ENCODE measurements at regions not wholly inside any gene's neighbourhood (a gene's known extent, or its start where the extent isn't known, plus 50 kb on each side); places are given as distances from the start of the nearest gene placed in this dataset.

GRCh38 chr10:3400348-3400747, 227.8 kb upstream of the PITRM1 start:
- Histone ChIP-seq H3K9me3 (no peaks in the 10 kb centered on the region), H3K36me3 (no peaks in the 10 kb centered on the region), H3K4me1 (no peaks in the 10 kb centered on the region), H3K27me3 (no peaks in the 10 kb centered on the region), H3K27ac (no peak overlapping the region), H3K4me3 (no peak overlapping the region)
- intact Hi-C loops (cut with DNase I; ENCODE audit: low total_unique reads), result no loop called here
- DNase-seq, result no peak
- no peak for TF ChIP-seq POLR2A (IDR thresholded peaks at IDR 0.05)
- no peak for TF ChIP-seq CTCF (IDR thresholded peaks at IDR 0.05)

- H3K4me1 ChIP-seq, result no peaks in the 10 kb centered on the region
- H3K27me3 ChIP-seq, result no peaks in the 10 kb centered on the region
- H3K9me3 ChIP-seq, result no peaks in the 10 kb centered on the region
- H3K27ac ChIP-seq, result no peak overlapping the region
- no peak overlapping the region for H3K4me3 ChIP-seq
- no peak for DNase-seq
- no peak for TF ChIP-seq CTCF (IDR thresholded peaks at IDR 0.05)
- TF ChIP-seq POLR2A (IDR thresholded peaks at IDR 0.05), result no peak
- intact Hi-C loops (cut with DNase I; ENCODE audit: low total_unique reads), result no loop called here
- H3K36me3 ChIP-seq, result no peaks in the 10 kb centered on the region
Measured at GRCh38 chr10:3399756-3400155, 227.2 kb upstream of the PITRM1 start.

GRCh38 chr10:3398825-3399646, 226.5 kb upstream of the PITRM1 start:
- Histone ChIP-seq H3K4me3 (no peak overlapping the region), H3K27ac (no peak overlapping the region), H3K9me3 (no peaks in the 10 kb centered on the region), H3K27me3 (no peaks in the 10 kb centered on the region), H3K4me1 (no peaks in the 10 kb centered on the region), H3K36me3 (no peaks in the 10 kb centered on the region)
- intact Hi-C loops (cut with DNase I; ENCODE audit: low total_unique reads), result no loop called here
- DNase-seq, result no peak
- TF ChIP-seq POLR2A (IDR thresholded peaks at IDR 0.05), result no peak
- no peak for TF ChIP-seq CTCF (IDR thresholded peaks at IDR 0.05)

- Histone ChIP-seq H3K27me3 (no peaks in the 10 kb centered on the region), H3K27ac (no peak overlapping the region), H3K9me3 (no peaks in the 10 kb centered on the region), H3K36me3 (no peaks in the 10 kb centered on the region), H3K4me1 (no peaks in the 10 kb centered on the region), H3K4me3 (no peak overlapping the region)
- TF ChIP-seq POLR2A (IDR thresholded peaks at IDR 0.05) (no peak), CTCF (IDR thresholded peaks at IDR 0.05) (no peak)
- no peak for DNase-seq
- intact Hi-C loops (cut with DNase I; ENCODE audit: low total_unique reads), result no loop called here
Measured at GRCh38 chr10:3397846-3398245, 225.3 kb upstream of the PITRM1 start.

- intact Hi-C loops (cut with DNase I; ENCODE audit: low total_unique reads), result no loop called here
- H3K27ac ChIP-seq, result no peak overlapping the region
- H3K36me3 ChIP-seq, result no peaks in the 10 kb centered on the region
- no peaks in the 10 kb centered on the region for H3K9me3 ChIP-seq
- no peak for DNase-seq
- H3K4me1 ChIP-seq, result no peaks in the 10 kb centered on the region
- H3K4me3 ChIP-seq, result no peak overlapping the region
- H3K27me3 ChIP-seq, result no peaks in the 10 kb centered on the region
- TF ChIP-seq CTCF (IDR thresholded peaks at IDR 0.05) (no peak), POLR2A (IDR thresholded peaks at IDR 0.05) (no peak)
Measured at GRCh38 chr10:3397231-3397630, 224.6 kb upstream of the PITRM1 start.
